ENCODE measurements at regions not wholly inside any gene's neighbourhood (a gene's known extent, or its start where the extent isn't known, plus 50 kb on each side); places are given as distances from the start of the nearest gene placed in this dataset.

DNA sequence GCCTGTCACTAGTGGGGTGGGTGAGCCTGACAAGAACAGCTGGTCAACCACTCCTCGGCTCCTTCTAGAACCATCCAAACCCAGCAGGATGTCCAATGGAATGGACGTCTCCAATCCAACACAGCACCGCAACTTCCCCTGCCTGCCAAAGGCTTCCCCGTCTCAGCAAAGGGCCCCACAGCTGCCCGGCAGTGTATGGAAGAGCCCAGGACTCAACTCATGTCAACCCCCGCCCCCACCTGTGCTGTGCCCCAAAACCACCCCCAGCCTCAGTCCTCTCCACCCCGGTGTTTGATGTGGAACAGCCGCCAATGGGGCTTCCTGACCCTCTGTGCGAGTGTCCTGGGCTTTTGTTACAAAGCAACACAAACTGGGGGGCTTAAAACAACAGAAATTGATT lies 223.8 kb downstream of the CTTN start:
- H3K27ac Mint-ChIP-seq: no peak overlapping the region
- peaks cover 6% of the 10 kb centered on the region for H3K27me3 Mint-ChIP-seq
- H3K9me3 ChIP-seq (ENCODE audit: control insufficient read depth, low read length, poor library complexity, severe bottlenecking): no peaks in the 10 kb centered on the region
- H3K4me1 Mint-ChIP-seq: no peaks in the 10 kb centered on the region
- H3K36me3 Mint-ChIP-seq (ENCODE audit: low read depth): no peaks in the 10 kb centered on the region
- H3K4me3 Mint-ChIP-seq: no peak overlapping the region
- no peak for DNase-seq
- no peak for ATAC-seq

- DNase-seq: no peak
- H3K4me3 Mint-ChIP-seq: no peak overlapping the region
- ATAC-seq: no peak
- H3K27me3 Mint-ChIP-seq: peaks cover 25% of the 10 kb centered on the region
- H3K27ac Mint-ChIP-seq: no peak overlapping the region
- peaks cover 2% of the 10 kb centered on the region for H3K4me1 Mint-ChIP-seq
- H3K36me3 Mint-ChIP-seq (ENCODE audit: low read depth): no peaks in the 10 kb centered on the region
- H3K9me3 ChIP-seq (ENCODE audit: control insufficient read depth, low read length, poor library complexity, severe bottlenecking): no peaks in the 10 kb centered on the region
Measured at GRCh38 chr11:70623906-70624597, 225.7 kb downstream of the CTTN start.

DNA sequence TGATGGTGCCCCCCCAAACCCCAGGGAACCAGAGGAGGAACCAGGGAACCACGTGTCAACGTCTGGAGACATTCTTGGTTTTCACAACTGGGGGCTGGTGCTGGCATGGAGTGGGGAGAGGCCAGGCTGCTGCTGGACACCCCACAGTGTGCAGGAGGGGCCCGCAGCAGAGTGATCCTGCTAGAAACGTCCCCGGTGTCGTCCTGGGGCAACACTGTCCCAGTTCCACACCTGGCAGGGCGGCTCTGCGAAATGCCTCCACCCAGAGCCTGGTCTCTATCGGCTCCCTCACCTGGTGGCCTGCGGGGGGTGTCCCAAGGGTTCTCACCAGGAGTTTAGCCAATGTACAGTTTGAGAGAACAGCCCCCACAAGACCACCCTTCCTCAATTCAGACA lies 226.3 kb downstream of the CTTN start:
- Mint-ChIP-seq H3K36me3 (ENCODE audit: low read depth) (no peaks in the 10 kb centered on the region), H3K4me3 (no peak overlapping the region), H3K27ac (no peak overlapping the region), H3K4me1 (peaks cover 2% of the 10 kb centered on the region), H3K27me3 (peaks cover 25% of the 10 kb centered on the region)
- ATAC-seq: no peak
- no peaks in the 10 kb centered on the region for H3K9me3 ChIP-seq (ENCODE audit: control insufficient read depth, low read length, poor library complexity, severe bottlenecking)
- DNase-seq: no peak

DNA sequence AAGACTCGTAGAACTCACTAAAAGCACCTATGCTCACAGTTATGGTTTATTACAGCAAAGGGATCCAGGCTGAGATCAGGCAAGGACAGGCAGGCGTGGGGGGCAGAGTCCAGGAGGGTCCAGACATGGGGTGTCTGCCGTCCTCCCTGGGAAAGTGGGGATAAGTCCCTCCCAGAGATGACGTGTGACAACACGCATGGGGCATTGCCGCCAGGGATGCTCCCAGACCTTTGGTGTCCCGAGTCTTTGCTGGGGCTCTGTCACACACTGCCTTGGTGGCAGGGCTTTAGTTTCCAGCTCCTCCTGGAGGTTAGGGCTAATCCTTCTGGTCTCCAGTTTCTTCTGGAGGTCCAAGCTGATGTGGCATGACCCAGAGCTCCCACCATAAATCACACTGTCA lies 226.7 kb downstream of the CTTN start:
- no peak for DNase-seq
- no peaks in the 10 kb centered on the region for H3K9me3 ChIP-seq (ENCODE audit: control insufficient read depth, low read length, poor library complexity, severe bottlenecking)
- no peak for ATAC-seq
- peaks cover 2% of the 10 kb centered on the region for H3K4me1 Mint-ChIP-seq
- peaks cover 25% of the 10 kb centered on the region for H3K27me3 Mint-ChIP-seq
- H3K27ac Mint-ChIP-seq: no peak overlapping the region
- H3K36me3 Mint-ChIP-seq (ENCODE audit: low read depth): no peaks in the 10 kb centered on the region
- H3K4me3 Mint-ChIP-seq: no peak overlapping the region

DNA sequence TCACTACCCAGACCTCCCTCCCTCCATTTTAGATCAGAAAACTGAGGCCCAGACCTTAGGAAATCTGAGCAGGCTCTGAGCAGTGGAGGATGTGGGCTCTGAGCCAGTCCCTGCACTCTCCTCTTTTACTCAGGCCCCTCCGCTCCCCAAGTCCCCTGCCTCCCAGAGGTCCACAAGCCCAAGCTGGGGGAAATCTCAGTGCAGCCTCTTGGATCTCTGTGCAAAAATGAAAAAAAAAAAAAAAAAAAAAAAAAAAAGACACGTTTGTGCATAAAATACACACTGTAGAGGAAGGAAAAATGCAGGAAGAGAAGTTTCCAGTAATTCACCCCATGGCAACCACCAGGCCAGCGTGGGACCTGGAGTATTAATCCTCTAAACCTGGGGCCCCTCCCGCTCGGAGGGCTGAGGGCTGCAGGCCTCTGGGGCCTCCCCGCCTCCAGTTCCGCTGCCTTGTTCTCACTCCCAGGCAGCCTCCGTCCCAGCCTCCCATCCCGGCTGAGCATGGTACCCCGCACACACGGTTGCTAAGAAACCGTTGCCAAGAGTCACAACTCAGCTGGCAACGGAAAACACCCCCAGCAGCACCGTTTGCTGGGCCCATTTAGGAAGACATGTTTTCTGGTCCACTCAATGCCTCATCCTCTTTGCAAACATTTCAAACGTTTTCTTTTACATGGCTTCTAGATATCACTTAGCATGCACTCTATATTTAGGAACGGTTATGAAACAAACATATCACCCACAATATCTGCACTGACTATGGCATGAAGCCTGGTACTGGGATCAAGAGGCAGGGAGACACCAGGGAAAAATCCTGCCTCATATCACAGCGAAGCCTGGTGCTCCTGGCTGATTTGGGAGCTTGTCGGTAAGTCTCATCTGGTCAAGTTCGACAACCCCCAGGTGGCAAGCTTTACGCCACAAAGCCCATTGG lies 227.5 kb downstream of the CTTN start:
- H3K27me3 Mint-ChIP-seq: peaks cover 29% of the 10 kb centered on the region
- no peak overlapping the region for H3K4me3 Mint-ChIP-seq
- no peaks in the 10 kb centered on the region for H3K9me3 ChIP-seq (ENCODE audit: control insufficient read depth, low read length, poor library complexity, severe bottlenecking)
- no peak for DNase-seq
- no peak overlapping the region for H3K27ac Mint-ChIP-seq
- no peaks in the 10 kb centered on the region for H3K36me3 Mint-ChIP-seq (ENCODE audit: low read depth)
- ATAC-seq: no peak
- peaks cover 2% of the 10 kb centered on the region for H3K4me1 Mint-ChIP-seq

DNA sequence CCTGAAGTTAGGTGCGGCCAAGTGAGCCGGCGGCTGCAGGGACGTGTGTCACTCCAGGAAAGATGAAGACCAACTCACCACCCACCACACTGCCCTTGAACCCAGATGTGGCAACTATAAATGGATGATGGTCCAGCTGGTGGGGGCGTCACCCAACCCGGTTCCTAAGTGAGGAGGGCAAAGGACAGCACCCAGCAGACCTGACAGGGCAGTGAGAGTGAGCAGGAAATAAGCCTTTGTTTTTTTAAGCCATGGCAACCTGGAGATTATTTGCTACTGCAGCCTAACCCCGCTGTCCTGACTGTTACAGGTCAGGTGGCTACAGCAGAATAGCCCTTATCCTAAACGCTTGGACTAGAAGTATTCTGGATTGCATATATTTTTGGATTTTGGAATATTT lies 228.9 kb downstream of the CTTN start:
- ATAC-seq: no peak
- H3K27ac Mint-ChIP-seq: no peak overlapping the region
- no peak overlapping the region for H3K4me3 Mint-ChIP-seq
- H3K4me1 Mint-ChIP-seq: peaks cover 2% of the 10 kb centered on the region
- peaks cover 29% of the 10 kb centered on the region for H3K27me3 Mint-ChIP-seq
- no peaks in the 10 kb centered on the region for H3K36me3 Mint-ChIP-seq (ENCODE audit: low read depth)
- H3K9me3 ChIP-seq (ENCODE audit: control insufficient read depth, low read length, poor library complexity, severe bottlenecking): no peaks in the 10 kb centered on the region
- DNase-seq: no peak

DNA sequence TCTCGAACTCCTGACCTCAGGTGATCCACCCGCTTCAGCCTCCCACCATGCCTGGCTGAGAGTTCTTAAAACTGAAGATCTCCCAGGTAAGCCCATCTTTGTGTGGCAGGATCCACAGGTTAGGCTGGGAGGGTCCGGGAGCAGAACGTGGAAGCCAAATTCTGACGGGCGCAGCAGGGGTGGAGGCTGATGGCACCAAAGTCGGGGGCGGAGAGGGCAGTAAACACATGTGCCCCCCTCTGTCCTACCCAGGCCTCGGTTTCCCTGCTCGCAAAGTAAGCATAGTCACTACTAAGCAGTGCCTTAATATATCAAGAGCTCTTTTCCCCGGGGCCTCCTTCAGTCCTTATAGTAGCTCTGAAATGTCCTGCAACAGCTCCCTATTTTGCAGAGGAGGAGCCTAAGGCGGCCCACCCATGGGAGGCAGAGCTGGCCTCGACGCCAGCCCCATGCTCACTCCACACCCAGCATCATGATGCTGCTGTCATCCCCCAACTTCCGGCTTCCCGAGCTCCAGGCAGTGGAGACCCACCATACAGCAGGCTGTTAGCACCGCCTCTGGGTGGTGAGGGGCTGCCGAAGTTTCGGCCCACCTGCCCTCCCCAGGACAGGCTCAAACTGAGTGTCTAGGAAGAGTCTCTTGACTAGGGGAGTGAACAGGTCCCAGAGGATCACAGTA lies 230.0 kb downstream of the CTTN start:
- Mint-ChIP-seq H3K4me1 (peaks cover 2% of the 10 kb centered on the region), H3K4me3 (no peak overlapping the region), H3K27ac (no peak overlapping the region), H3K27me3 (peaks cover 29% of the 10 kb centered on the region), H3K36me3 (ENCODE audit: low read depth) (no peaks in the 10 kb centered on the region)
- DNase-seq (no peak), ATAC-seq (no peak)
- H3K9me3 ChIP-seq (ENCODE audit: control insufficient read depth, low read length, poor library complexity, severe bottlenecking): no peaks in the 10 kb centered on the region

DNA sequence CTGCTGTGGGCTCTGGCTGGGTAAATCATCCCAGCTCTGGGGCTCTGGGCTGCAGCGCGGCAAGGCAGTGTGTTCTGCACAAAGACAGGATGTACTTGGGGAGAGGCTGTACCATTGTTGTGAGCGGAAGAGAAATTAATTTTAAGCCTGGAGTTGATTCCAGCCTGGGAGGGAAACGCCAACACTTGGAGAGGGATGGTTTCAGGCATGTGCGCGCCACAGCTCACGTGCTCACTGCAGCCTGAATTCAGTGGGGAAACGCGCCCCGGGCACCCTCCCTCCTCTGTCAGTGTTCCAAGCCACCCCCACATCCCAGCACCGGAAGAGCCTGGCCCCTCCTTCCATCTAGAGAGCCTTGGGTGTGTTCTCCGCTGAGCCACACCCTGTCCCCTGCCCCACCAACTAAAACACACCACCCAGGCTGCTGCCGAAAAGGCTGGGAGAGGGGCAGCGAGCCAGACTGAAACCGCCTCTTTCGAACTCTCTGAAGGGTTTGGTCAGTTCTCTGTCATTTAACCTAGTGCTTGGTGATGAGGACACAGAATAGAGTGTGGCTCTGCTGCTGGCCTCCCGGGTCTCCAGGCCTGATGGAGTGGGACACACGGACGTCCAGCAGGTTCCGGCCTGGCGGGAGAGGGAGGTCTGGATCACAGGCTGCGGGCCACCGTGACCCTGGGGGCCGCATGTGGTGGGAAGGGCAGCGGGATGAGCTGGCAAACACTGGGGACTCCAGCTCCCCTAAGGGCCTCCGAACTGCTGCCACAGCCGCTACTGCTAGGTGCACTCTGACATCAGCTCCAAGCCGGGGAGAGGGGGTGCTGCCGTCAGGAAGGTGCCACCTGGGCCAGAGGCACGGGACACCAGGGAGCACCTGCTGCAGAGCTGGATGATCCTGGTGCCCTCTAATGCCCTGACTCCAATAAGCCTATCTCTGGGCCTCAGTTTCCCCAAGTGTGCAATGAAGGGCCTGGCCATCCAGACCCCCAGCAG lies 230.8 kb downstream of the CTTN start:
- peaks cover 2% of the 10 kb centered on the region for H3K4me1 Mint-ChIP-seq
- no peak for DNase-seq
- no peaks in the 10 kb centered on the region for H3K9me3 ChIP-seq (ENCODE audit: control insufficient read depth, low read length, poor library complexity, severe bottlenecking)
- no peaks in the 10 kb centered on the region for H3K36me3 Mint-ChIP-seq (ENCODE audit: low read depth)
- H3K27me3 Mint-ChIP-seq: peaks cover 29% of the 10 kb centered on the region
- no peak overlapping the region for H3K27ac Mint-ChIP-seq
- ATAC-seq: no peak
- no peak overlapping the region for H3K4me3 Mint-ChIP-seq

- H3K27ac Mint-ChIP-seq: no peak overlapping the region
- no peak overlapping the region for H3K4me3 Mint-ChIP-seq
- H3K4me1 Mint-ChIP-seq: peaks cover 2% of the 10 kb centered on the region
- no peak for DNase-seq
- H3K27me3 Mint-ChIP-seq: peaks cover 29% of the 10 kb centered on the region
- no peak for ATAC-seq
- no peaks in the 10 kb centered on the region for H3K9me3 ChIP-seq (ENCODE audit: control insufficient read depth, low read length, poor library complexity, severe bottlenecking)
- H3K36me3 Mint-ChIP-seq (ENCODE audit: low read depth): no peaks in the 10 kb centered on the region
Measured at GRCh38 chr11:70630068-70630467, 231.7 kb downstream of the CTTN start.

DNA sequence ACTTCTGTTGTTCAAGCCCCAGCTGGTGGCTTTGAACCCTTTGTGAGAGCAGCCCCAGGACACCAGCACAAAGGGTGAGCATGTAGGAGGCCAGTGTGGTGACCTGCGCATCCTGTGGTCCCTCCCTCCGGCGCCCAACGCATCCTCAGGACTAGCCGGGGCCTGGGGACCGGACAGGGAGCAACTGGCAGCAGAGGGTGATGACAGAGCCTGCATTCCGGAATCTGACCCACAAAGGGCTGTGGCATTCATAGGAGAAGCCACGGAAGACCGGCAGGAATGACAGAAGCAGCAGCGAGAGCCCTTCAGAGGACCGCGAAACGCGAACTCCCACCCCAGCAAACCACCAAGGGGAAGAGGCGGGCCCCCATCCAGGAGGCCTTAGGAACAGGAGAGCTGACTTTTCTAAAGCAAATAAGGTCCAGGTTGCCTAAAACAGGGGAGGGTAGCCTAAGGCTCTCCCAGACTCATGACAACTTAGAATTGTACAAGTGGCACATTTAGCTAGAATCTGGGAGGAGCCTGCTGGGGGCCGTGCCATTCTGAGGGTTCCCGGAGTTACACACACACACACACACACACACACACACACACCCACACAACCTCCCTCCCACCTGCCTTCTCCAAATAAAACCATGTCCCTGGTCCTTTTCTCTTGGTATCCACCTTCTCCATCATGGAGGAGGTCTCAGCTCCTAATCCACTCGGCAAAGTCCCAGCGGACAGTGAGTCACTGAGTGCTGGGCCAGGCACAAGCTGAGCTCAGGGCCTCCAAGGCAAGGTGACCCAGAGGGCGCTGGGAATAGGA lies 232.7 kb downstream of the CTTN start:
- H3K4me3 Mint-ChIP-seq: no peak overlapping the region
- peaks cover 29% of the 10 kb centered on the region for H3K27me3 Mint-ChIP-seq
- no peaks in the 10 kb centered on the region for H3K9me3 ChIP-seq (ENCODE audit: control insufficient read depth, low read length, poor library complexity, severe bottlenecking)
- DNase-seq (no peak), ATAC-seq (no peak)
- H3K27ac Mint-ChIP-seq: no peak overlapping the region
- H3K4me1 Mint-ChIP-seq: peaks cover 2% of the 10 kb centered on the region
- no peaks in the 10 kb centered on the region for H3K36me3 Mint-ChIP-seq (ENCODE audit: low read depth)

- H3K9me3 ChIP-seq (ENCODE audit: control insufficient read depth, low read length, poor library complexity, severe bottlenecking): no peaks in the 10 kb centered on the region
- Mint-ChIP-seq H3K36me3 (ENCODE audit: low read depth) (no peaks in the 10 kb centered on the region), H3K4me1 (peaks cover 2% of the 10 kb centered on the region), H3K27me3 (peaks cover 25% of the 10 kb centered on the region), H3K4me3 (no peak overlapping the region), H3K27ac (no peak overlapping the region)
- DNase-seq: no peak
- ATAC-seq: no peak
Measured at GRCh38 chr11:70631624-70632047, 233.3 kb downstream of the CTTN start.

- Mint-ChIP-seq H3K36me3 (ENCODE audit: low read depth) (no peaks in the 10 kb centered on the region), H3K27ac (no peak overlapping the region), H3K27me3 (peaks cover 9% of the 10 kb centered on the region), H3K4me1 (peaks cover 2% of the 10 kb centered on the region), H3K4me3 (no peak overlapping the region)
- DNase-seq: no peak
- no peaks in the 10 kb centered on the region for H3K9me3 ChIP-seq (ENCODE audit: control insufficient read depth, low read length, poor library complexity, severe bottlenecking)
- no peak for ATAC-seq
Measured at GRCh38 chr11:70633610-70634009, 235.3 kb downstream of the CTTN start.

All from T-helper 17 cell (primary cell).